ENCODE measurements at regions not wholly inside any gene's neighbourhood (a gene's known extent, or its start where the extent isn't known, plus 50 kb on each side); places are given as distances from the start of the nearest gene placed in this dataset.

GRCh38 chr3:21216598-21216997 is 534.4 kb downstream of the ZNF385D start:
- TF ChIP-seq CTCF (conservative IDR thresholded peaks at IDR 0.05; ENCODE audit: low read depth, low read length) = no peak
- no peak for TF ChIP-seq EZH2 (IDR thresholded peaks at IDR 0.05; ENCODE audit: borderline replicate concordance, low read depth, low read length, poor library complexity, severe bottlenecking)

All from A673 (cell line).